ENCODE measurements at regions not wholly inside any gene's neighbourhood (a gene's known extent, or its start where the extent isn't known, plus 50 kb on each side); places are given as distances from the start of the nearest gene placed in this dataset.

DNA sequence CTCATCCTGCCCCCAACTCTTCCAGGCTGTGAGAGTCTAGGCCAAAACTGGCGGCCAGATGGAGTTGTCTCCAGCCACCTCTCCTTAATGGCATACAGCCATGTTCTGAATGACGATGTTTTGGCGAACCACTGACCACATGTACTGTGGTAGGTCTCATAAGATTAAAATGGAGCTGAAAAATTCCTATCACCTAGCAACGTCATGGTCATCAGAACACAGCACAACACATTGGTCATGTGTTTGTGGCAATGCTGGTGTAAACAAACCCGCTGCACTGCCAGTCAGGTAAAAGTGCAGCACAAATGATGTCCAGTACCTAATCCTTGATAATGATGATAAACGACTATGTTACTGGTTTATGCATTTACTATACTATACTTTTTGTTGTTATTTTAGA, 290.0 kb upstream of the MKI67 start:
- TF ChIP-seq POLR2A (IDR thresholded peaks at IDR 0.05) (no peak), CTCF (IDR thresholded peaks at IDR 0.05) (no peak)
